Panc1 (cell line): ENCODE measurements at regions not wholly inside any gene's neighbourhood (a gene's known extent, or its start where the extent isn't known, plus 50 kb on each side); places are given as distances from the start of the nearest gene placed in this dataset.
"Not testable (repeated sequence)": the region's sequence is repeated elsewhere in the genome, so short reads cannot be mapped to it uniquely, and the experiment has no call there.

Experiments used
- CTCF ChIP-seq: fragments of 450-650 bp; IDR thresholded peaks from 2 replicates; pipeline ENCODE4 v1.5.1; 2017; ENCODE audit warnings: mild to moderate bottlenecking
- POLR2AphosphoS5 ChIP-seq: IDR thresholded peaks from 2 replicates; pipeline ENCODE4 v1.6.1; 2012; ENCODE audit warnings: mild to moderate bottlenecking, low read depth, low read length, moderate library complexity
- TCF7L2 ChIP-seq: IDR thresholded peaks from 2 replicates; pipeline ENCODE4 v1.6.1; 2011; ENCODE audit warnings: mild to moderate bottlenecking, low read depth, low read length, inconsistent platforms

- TF ChIP-seq POLR2AphosphoS5, CTCF, TCF7L2: not testable (repeated sequence)
These were observed 198.4 kb downstream of the LAT start for GRCh38 chr16:29182940-29183868.
